NCI-H1417 treated with DMSO at 0.1 percent for 48 hours (cell line): ENCODE measurements at regions not wholly inside any gene's neighbourhood (a gene's known extent, or its start where the extent isn't known, plus 50 kb on each side); places are given as distances from the start of the nearest gene placed in this dataset.
A peak's percentile ranks its signal among the peaks of the same experiment; 100 is the strongest.
"Not testable (repeated sequence)": the region's sequence is repeated elsewhere in the genome, so short reads cannot be mapped to it uniquely, and the experiment has no call there.

Experiments used
- DNase-seq: peaks from one replicate; lab custom pipeline; 2025; lab: John Stamatoyannopoulos, UW

DNA sequence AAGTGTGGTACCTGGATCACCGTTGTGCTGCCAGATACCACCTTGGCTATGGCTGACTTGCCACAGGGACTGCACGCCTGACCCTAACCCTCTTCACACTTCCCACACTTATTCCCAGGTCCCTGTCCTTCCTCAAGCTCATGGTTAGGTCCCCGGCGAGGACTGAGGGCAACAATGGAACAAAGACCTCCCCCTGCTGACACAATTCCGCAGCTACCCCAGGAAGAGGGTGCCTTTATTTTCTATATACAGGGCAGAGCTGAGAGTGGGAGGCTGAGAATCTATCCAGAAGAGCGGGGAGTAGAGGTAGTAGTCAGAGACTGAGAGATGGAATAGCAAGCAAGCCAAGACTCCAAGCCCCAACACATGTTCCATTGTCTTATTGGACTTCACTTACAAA lies 118.1 kb upstream of the SEM1 start:
- DNase-seq: no peak

DNA sequence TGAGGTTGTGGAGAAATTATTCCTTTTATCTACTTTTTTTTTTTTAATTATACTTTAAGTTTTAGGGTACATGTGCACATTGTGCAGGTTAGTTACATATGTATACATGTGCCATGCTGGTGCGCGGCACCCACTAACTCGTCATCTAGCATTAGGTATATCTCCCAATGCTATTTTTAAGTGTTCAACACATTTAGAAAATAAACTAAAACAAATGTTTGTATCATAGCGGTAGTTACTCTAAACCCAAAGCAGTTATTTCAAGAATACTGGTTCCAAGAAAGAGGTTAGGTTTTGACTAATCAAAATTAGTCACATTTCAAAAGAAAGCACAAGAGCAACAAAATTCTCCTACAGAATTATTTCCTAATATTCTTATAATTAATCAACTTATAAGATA lies 119.5 kb upstream of the SEM1 start:
- not testable (repeated sequence) for DNase-seq

GRCh38 chr7:96831446-96831845 lies 121.8 kb upstream of the SEM1 start:
- no peak for DNase-seq

DNA sequence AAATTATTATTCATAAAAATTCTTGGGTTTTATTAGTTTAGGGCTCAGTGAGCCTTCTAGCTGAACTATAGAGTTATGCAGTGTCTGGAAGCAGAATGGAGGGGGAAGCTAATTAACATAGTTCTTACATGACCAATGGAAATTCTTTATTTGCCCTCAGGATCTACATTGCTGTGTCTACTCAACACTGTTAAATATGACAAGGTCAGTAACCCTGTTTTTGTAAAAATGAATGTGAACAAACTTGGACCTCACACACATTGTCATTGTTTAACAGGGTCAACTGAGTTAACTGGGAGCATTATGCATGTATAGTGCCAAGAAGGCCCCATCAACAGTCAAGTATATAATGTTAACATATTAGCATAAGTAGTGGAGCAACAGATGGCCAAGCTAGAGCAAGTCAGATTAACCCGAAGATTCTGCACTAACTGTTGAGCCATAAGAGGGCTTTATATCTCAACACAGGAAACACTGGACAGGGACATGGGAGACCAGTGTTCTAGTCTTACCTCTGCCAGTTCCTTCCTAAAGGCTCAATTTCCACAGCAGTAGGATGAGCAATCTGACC lies 122.5 kb upstream of the SEM1 start:
- no peak for DNase-seq

GRCh38 chr7:96833676-96834453 lies 124.2 kb upstream of the SEM1 start:
- no peak for DNase-seq

DNA sequence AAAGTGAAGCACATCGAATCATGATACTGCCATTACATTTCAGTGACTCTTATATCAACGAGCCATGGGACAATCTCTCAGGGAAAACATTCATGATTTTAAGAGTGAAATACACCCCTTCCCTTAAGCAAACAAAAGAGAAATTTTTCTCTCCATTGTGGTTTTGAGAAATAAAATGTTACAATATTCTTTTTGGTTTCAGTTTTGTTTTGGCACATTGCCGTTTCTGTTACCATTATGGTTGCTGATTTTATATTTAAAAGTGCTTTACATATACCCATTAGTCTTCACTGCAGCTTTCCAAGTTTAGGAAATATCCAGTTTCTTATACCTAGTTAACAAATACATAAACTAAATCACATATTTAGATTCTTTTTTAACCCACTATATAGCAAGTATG lies 126.8 kb upstream of the SEM1 start:
- DNase-seq: no peak

DNA sequence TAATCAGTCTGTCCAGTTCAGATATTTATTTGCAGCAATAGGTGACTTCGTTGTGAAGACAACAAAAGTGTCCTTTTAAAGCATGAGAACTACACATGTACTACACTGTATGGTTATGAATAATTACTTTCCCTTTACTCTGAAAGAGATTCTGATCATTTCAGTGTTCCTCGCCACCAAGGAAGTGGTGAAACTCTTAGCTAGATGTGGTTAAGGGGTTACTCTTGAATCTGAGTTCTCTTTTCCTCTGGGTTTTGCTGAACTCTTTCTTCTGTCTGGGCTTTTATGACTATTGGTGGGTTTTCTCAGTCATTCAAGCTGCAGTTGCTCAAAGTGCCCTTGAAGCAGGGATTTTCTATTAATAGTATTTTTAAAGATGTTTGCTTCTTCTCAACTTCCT lies 127.9 kb upstream of the SEM1 start:
- no peak for DNase-seq

GRCh38 chr7:96838481-96838880 lies 128.8 kb upstream of the SEM1 start:
- no peak for DNase-seq

DNA sequence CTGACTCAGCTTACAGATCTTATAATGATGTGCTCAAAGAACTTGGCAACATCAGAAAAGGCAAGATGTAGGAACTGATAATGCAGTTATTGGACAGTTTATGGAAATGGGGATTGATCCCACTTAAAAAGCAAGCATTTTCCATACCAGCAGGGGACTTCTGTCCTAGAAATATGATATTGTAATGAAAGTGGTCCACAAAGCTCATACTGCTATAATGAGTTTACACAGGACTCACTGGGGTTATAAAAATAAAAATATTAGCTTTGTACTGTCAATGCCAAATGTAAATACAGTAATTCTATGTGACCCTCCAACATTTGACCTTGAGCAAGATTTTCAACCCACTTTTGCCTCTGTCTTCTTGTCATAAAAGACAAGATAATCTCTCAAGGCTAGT lies 145.5 kb upstream of the SEM1 start:
- DNase-seq: no peak

GRCh38 chr7:96855691-96856090 lies 146.0 kb upstream of the SEM1 start:
- DNase-seq: no peak

- DNase-seq: no peak
Measured at GRCh38 chr7:96869538-96869937, 135.8 kb upstream of the DLX6 start.

GRCh38 chr7:96870185-96870584 lies 135.2 kb upstream of the DLX6 start:
- DNase-seq: no peak

- DNase-seq: no peak
Measured at GRCh38 chr7:96870934-96871333, 134.4 kb upstream of the DLX6 start.

DNA sequence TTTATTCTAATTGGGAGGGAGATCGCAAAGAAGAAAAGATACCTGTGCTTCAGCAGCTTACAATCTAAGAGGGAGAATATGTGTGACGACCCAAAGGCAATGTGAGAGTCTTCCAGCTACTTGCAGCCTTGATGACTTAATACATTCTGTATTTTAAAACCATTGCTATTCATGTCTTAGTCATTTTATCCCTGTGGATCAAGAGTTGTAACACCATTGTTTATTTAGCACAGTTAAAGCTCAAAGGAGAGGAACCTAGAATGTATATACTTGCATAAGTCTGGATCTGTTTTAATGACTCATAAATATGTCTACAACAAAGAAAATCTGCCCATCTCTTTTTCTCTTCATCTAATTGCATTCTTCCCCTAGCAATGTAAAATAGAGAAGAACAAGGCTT lies 117.9 kb upstream of the DLX6 start:
- DNase-seq: no peak

- peak; percentile 4 for DNase-seq
Measured at GRCh38 chr7:96899108-96899507, 106.2 kb upstream of the DLX6 start.

GRCh38 chr7:96901822-96902445 lies 103.4 kb upstream of the DLX6 start:
- no peak for DNase-seq

- no peak for DNase-seq
Measured at GRCh38 chr7:96903906-96904305, 101.4 kb upstream of the DLX6 start.

DNA sequence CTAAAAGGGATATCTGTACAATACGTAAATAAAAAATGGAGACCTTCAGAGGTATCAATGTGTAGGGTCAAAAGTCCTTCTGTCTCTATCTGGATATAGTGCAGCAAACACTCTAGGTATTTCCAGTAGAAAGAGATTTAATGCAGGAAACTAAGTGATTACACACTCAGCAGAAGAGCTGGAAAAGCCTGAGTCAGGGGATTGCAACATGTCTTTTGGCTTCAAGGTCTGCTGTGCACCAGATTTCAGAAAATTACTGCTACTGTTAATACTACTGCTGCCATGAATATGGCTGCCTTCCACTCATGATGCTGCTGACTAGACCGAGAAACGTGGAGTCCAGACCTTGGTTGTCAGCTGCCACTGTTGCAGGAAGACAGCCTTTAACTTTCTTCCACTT lies 94.9 kb upstream of the DLX6 start:
- DNase-seq: no peak

DNA sequence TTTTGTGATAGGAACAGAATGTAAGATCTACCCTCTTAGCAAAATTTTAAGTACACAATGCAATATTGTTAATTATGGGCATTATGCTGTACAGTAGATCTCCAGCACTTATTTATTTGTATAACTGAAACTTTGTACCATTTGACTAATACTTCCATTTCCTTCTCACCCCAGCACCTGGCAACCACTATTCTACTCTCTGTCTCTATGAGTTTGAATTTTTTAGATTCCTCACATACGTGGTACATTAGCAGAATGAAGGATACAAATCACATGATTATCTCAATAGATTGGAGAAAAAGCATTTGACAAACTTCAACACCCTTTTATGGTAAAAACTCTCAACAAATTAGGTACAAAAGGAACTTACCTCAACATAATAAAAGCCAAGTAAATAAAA lies 90.3 kb upstream of the DLX6 start:
- no peak for DNase-seq

- no peak for DNase-seq
Measured at GRCh38 chr7:96920064-96920463, 85.3 kb upstream of the DLX6 start.

DNA sequence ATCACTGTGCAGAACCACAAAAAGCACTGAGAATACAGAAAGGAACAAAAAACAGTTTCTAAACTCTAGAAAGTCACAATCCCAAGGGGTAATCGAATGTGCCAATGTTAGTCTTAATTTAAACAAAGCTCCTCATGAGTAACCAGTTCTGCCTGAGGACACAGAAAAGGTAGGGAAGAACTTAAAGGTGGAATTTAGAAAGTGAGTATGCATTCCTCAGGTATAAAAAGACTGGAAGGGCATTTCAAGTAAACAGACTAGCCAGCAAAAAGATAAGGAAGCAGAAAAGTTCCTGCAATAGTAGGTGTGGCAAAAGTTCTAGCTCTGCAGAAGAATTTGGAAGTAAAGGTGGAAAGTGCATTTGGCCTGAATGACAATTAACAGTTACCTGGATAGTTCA lies 84.6 kb upstream of the DLX6 start:
- DNase-seq: no peak

DNA sequence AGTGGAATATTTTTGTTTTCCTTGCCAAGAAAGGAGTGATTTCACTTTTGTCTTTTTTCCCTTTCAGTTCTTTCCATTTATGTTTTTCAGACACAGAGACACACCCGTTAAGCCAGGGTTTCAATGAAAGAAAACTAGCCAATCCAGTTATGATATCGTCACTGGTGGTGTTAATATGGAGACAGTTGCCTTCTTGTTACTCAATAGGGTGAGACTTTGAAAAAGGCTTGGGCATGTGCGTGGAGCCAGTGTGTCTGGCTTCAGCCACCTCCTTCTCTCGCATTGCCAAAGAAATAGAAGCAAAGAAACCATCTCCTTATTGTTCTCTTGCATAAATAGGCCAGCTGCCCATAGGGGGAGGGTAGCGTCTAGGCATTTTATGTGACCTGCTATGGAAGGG lies 84.1 kb upstream of the DLX6 start:
- no peak for DNase-seq

- DNase-seq: no peak
Measured at GRCh38 chr7:96921771-96922170, 83.6 kb upstream of the DLX6 start.

DNA sequence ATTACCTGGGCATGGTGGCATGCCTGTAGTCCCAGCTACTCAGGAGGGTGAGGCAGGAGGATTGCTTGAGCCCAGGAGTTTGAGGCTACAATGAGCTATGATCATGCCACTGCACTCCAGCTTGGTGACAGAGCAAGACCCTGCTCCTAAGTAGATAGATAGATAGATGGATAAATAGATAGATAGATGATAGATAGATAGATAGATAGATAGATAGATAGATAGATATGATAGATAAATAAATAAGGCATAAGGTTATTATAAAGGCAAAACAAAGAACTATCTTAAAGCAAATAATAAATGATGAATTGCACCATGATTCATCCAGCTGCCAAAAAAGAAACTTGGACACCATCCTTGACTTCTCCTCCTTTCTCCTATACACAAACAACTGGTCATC lies 82.0 kb upstream of the DLX6 start:
- not testable (repeated sequence) for DNase-seq
